Left renal pelvis (tissue), 4 donors: ENCODE measurements at regions not wholly inside any gene's neighbourhood (a gene's known extent, or its start where the extent isn't known, plus 50 kb on each side); places are given as distances from the start of the nearest gene placed in this dataset.
"Not testable (repeated sequence)": the region's sequence is repeated elsewhere in the genome, so short reads cannot be mapped to it uniquely, and the experiment has no call there.

ENCODE experiments used
- DNase-seq, 4 donors: peaks; one replicate each; pipeline ENCODE4 v3.0.0-alpha.2; 2013; ENCODE audit warnings: low read depth in 4 of 4, low spot score in 3 of 4

DNA sequence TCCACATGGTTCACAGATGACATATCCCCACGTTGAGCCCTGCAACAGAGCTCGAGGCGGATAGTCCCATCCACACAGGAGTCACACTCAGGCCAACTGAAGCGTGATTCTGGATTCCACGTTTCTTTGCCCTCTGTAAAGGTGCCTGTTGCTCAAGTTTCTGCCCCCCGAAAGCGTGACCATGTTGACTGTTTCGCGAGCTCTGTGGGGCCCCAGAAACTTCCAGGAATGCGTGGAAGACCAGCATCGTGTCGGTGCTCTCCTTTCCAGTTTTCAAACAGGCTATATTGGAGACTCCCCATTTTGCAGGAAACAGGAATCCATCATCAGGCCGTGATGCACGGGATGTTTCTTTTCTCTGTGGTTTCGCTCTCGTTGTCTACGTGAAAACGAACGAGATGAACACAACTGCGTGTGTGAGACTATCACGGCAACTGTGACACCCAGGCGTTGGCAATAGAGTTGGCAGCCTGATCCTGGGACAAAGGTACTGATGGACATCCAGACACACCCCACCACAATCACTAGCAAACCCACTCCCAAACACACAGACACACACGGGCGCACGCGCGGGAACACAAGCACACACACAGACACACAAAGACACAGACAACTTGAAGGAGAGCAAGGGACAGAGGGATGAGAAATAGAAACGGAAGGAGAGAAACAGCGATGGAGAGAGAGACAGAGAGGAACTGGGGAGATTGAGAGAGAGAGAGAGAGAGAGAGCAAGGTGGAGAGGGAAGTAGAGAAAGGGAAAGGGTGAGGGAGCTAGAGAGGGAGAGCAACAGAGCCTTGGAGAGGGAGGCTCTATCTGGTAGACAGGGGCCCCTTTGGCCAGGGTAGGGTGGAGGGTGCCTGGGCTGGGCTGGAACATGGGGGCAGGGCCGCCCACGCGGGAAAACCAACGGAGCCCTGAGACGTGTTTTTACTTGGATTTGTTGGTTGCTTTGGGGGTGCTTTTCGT is 1609.3 kb downstream of the SPATA31A7 start:
- peak in 1 of 4 donors; percentile 14 for DNase-seq

GRCh38 chr9:62799851-62800371 is 1610.1 kb downstream of the SPATA31A7 start:
- peak in 1 of 4 donors; percentile 22 for DNase-seq

DNA sequence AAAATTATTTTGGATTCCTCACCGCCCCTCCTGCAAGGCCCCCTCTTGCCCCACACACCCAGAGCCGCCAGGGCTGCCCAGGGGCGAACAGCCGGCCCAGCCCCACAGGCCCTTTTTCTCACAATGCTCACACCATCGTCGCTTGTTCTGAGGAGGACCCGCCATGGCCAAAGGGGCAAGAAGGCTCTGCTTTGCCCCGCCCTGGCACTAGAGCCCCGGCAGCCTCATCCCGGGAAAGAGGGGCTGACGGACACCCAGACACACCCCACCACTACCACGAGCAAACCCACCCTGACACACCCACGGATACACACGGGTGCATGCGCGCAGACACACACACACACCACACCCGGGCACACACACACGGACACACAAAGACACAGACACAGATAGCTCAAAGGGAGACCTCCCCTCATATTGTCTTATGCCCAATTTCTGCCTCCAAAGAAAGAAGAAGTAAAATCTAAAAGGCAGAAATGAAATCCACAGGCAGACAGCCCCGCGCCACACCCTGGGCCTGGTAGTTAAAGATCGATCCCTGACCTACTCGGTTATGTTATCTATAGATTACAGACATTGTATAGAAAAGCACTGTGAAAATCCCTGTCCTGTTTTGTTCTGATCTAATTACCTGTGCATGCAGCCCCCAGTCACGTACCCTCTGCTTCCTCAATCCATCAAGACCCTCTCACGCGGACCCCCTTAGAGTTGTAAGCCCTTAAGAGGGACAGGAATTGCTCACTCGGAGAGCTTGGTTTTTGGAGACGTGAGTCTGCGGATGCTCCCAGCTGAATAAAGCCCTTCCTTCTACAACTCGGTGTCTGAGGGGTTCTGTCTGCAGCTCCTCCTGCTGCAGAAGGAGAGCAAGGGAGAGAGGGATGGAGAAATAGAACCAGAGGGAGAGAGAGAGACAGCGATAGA is 1610.9 kb downstream of the SPATA31A7 start:
- not testable (repeated sequence) for DNase-seq

- peak in 1 of 4 donors; percentile 10 for DNase-seq
Measured at GRCh38 chr9:62801372-62801811, 1611.6 kb downstream of the SPATA31A7 start.

GRCh38 chr9:62801961-62802718 is 1612.3 kb downstream of the SPATA31A7 start:
- peak in 2 of 4 donors; percentile 68 to 81 for DNase-seq

- not testable (repeated sequence) for DNase-seq
Measured at GRCh38 chr9:62802719-62803079, 1612.9 kb downstream of the SPATA31A7 start.

- not testable (repeated sequence) for DNase-seq
Measured at GRCh38 chr9:62803099-62803498, 1613.3 kb downstream of the SPATA31A7 start.

GRCh38 chr9:62804314-62804713 is 1614.5 kb downstream of the SPATA31A7 start:
- DNase-seq, result not testable (repeated sequence)

DNA sequence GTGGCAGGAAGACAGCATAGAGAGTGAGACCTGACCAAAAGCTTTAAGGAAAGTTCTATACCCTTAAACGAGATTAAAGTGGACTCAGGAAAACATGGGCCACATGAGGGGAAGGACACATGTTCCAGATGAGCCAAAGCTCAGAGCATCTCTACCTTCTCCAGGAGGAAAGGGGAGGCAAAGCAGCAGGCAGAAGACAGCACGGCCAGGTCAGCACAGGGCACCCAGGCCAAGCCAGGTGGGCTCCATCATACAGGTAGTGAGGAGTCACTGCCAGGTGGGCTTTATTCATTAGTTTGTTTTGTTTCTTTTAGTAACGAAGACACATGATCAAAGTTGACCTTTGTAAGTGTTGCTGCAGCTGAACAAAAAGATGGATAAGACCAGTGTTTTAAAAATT is 1617.6 kb downstream of the SPATA31A7 start:
- not testable (repeated sequence) for DNase-seq

DNA sequence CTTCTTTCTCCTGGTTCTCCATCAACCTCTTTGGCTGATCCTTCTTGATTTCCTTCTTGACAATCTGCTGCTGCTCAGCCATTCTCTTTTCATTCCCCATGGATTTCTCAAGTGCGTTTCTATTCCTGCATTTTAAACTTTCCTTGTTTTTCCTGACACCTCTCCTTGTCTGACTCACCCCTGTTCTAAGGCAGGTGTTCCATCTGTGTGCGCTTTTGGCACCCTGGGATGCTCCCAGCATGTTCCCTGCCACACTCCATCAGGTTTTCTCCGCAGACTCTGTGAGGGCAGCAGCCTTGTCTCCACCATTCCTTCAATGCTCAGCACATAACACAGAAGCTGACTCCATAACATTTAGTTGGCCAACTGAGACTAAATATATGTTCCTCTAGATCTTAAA is 1618.2 kb downstream of the SPATA31A7 start:
- not testable (repeated sequence) for DNase-seq

- DNase-seq, result not testable (repeated sequence)
Measured at GRCh38 chr9:62810318-62810717, 1620.5 kb downstream of the SPATA31A7 start.

GRCh38 chr9:62810811-62811315 is 1621.0 kb downstream of the SPATA31A7 start:
- not testable (repeated sequence) for DNase-seq

DNA sequence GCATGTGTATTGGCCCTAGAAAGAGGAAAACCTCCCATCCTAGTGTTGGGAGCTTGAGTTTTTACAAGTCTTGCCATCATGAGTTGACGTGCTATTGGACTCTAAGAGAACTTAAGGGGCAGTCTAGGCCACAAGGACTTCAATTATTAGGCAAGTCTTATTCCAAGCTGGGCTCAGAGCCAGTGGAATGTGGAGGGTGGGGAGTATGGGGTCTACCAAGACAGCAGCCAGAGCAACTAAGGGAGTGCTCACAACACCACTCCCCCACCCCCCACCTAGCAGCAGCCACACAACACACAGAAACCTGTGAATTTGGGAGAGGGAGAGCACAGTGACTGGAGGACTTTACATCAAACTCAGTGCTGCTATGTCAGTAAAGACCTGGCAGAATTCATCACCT is 1625.6 kb downstream of the SPATA31A7 start:
- not testable (repeated sequence) for DNase-seq

GRCh38 chr9:62816331-62816730 is 1626.5 kb downstream of the SPATA31A7 start:
- DNase-seq, result not testable (repeated sequence)

DNA sequence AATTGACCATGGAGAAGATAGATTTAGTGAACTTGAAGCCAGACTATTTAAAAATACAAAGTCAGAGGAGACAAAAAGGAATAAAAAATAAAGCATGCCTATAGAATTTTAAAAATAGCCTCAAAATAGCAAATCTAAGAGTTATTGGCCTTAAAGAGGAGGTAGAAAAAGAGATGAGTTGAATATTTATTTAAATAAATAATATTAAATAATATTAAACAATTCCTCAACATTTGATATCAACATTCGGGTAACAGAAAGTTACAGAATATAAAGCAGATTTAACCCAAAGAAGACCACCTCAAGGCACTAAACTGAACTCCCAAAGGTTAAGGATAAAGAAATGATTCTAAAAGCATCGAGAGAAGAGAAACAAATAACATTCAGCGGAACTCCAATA is 1627.4 kb downstream of the SPATA31A7 start:
- DNase-seq, result not testable (repeated sequence)

DNA sequence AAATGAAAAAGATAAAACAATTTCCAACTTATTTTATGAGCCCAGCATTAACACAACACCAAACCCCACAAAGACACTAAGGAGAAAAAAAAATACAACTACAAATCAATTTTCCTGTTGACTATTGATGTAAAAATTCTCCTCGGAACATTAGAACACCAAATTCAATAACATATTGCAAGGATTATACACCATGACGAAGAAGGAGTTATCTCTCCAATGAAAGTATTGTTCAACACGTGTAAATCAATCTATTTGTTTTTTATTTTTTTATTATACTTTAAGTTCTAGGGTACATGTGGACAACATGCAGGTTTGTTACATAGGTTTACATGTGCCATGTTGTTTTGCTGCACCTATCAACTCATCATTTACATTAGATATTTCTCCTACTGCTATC is 1632.3 kb downstream of the SPATA31A7 start:
- not testable (repeated sequence) for DNase-seq

- DNase-seq, result not testable (repeated sequence)
Measured at GRCh38 chr9:62827957-62828907, 1638.4 kb downstream of the SPATA31A7 start.

DNA sequence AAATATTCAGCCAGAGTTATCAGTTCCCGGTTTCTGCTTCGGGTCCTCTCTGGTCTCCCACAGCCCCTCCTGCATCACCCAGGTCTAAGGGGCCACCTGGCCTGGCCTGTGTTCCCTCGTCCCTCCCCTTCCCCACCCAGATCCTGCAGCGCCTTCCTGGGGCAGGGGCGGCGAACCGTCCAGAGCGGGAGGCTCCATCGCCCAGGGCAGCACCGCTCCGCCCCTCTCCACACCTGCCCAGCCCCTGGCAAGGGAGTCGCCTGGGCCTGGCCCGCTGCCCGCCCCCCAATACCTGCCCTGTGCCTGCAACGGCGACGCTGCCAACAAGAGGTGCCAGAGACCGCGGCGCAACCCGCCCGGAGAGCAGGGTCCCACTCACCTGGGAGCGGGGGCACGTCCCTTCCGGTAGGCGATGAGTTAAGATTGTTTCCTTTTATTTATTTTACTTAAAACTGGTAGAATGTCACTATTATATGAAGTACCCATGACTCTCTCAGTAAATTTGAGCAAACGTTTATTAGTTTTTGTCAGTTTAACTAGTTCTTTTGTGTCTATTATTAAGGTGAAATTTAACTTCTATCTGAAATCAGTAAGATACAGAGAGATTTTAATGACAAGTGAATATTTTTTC is 1641.1 kb downstream of the SPATA31A7 start:
- DNase-seq, result not testable (repeated sequence)
